ENCODE measurements at regions not wholly inside any gene's neighbourhood (a gene's known extent, or its start where the extent isn't known, plus 50 kb on each side); places are given as distances from the start of the nearest gene placed in this dataset.
A peak's percentile ranks its signal among the peaks of the same experiment; 100 is the strongest.

- H3K27ac ChIP-seq (replicated peaks; ENCODE audit: low read length): no peak overlapping the region
Measured at GRCh38 chr13:34578917-34579316, 363.2 kb upstream of the NBEA start.

GRCh38 chr13:34583181-34583580 lies 358.9 kb upstream of the NBEA start:
- no peaks in the 10 kb centered on the region for H3K36me3 ChIP-seq (replicated peaks in 1 of 2; ENCODE audit: control insufficient read depth in 2 of 2, insufficient read depth in 2 of 2, low read length in 2 of 2)
- H2BK120ac ChIP-seq (ENCODE audit: low read depth, low read length): no peak overlapping the region
- H3K4me2 ChIP-seq (ENCODE audit: insufficient read depth, low read length, poor library complexity, severe bottlenecking): no peak overlapping the region
- no peak overlapping the region for H3K23ac ChIP-seq (ENCODE audit: low read depth, low read length, poor library complexity)
- H3K9ac ChIP-seq (ENCODE audit: low read depth, low read length, poor library complexity): no peak overlapping the region
- no peak overlapping the region for H2AK5ac ChIP-seq (ENCODE audit: low read depth, low read length)
- H3K27ac ChIP-seq (replicated peaks; ENCODE audit: low read length): no peak overlapping the region
- no peak overlapping the region for H2AFZ ChIP-seq (ENCODE audit: low read length)
- H2BK15ac ChIP-seq (ENCODE audit: low read length): no peak overlapping the region
- no peaks in the 10 kb centered on the region for H3K4me1 ChIP-seq (ENCODE audit: control insufficient read depth in 2 of 2, insufficient read depth in 1 of 2, low read depth in 1 of 2, low read length in 2 of 2)
- no peaks in the 10 kb centered on the region for H3K27me3 ChIP-seq (ENCODE audit: control insufficient read depth in 3 of 3, insufficient read depth in 3 of 3, low read depth in 1 of 3, low read length in 3 of 3)
- H3K79me1 ChIP-seq (ENCODE audit: low read depth, low read length): no peaks in the 10 kb centered on the region
- H4K91ac ChIP-seq (ENCODE audit: low read depth, low read length, poor library complexity): no peak overlapping the region
- H2BK12ac ChIP-seq (ENCODE audit: low read length): no peak overlapping the region
- H3K4me3 ChIP-seq (ENCODE audit: low read length in 2 of 2): no peak overlapping the region
- H2BK5ac ChIP-seq (ENCODE audit: low read length): no peak overlapping the region
- no peaks in the 10 kb centered on the region for H3K9me3 ChIP-seq (replicated peaks in 1 of 2; ENCODE audit: control insufficient read depth in 2 of 2, insufficient read depth in 1 of 2, low read depth in 1 of 2, low read length in 2 of 2)
- no peak for DNase-seq (ENCODE audit: low spot score)
- WGBS, 2 donors (ENCODE audit: extremely low coverage in 2 of 2, insufficient read length in 2 of 2, insufficient replicate concordance in 1 of 2): no CpG with 5 or more reads among the region's 1 CpG
- no peak overlapping the region for H4K8ac ChIP-seq (ENCODE audit: low read depth, low read length)
- H3K18ac ChIP-seq (ENCODE audit: low read length): no peak overlapping the region
- H3K14ac ChIP-seq (ENCODE audit: low read length): no peak overlapping the region
- H3K4ac ChIP-seq (ENCODE audit: low read length): no peak overlapping the region

More at GRCh38 chr13:34578917-34579316, 363.2 kb upstream of the NBEA start:
- H3K36me3 ChIP-seq (replicated peaks in 1 of 2; ENCODE audit: control insufficient read depth in 2 of 2, insufficient read depth in 2 of 2, low read length in 2 of 2): no peaks in the 10 kb centered on the region
- no peak overlapping the region for H3K4me2 ChIP-seq (ENCODE audit: insufficient read depth, low read length, poor library complexity, severe bottlenecking)
- no peak overlapping the region for H2AFZ ChIP-seq (ENCODE audit: low read length)
- no peak overlapping the region for H4K91ac ChIP-seq (ENCODE audit: low read depth, low read length, poor library complexity)
- no peak overlapping the region for H2AK5ac ChIP-seq (ENCODE audit: low read depth, low read length)
- H4K8ac ChIP-seq (ENCODE audit: low read depth, low read length): no peak overlapping the region
- H2BK15ac ChIP-seq (ENCODE audit: low read length): no peak overlapping the region
- no peak overlapping the region for H3K14ac ChIP-seq (ENCODE audit: low read length)
- no peak overlapping the region for H3K9ac ChIP-seq (ENCODE audit: low read depth, low read length, poor library complexity)
- H3K9me3 ChIP-seq (replicated peaks in 1 of 2; ENCODE audit: control insufficient read depth in 2 of 2, insufficient read depth in 1 of 2, low read depth in 1 of 2, low read length in 2 of 2): no peaks in the 10 kb centered on the region
- no peaks in the 10 kb centered on the region for H3K79me1 ChIP-seq (ENCODE audit: low read depth, low read length)
- no peak for DNase-seq (ENCODE audit: low spot score)
- H2BK120ac ChIP-seq (ENCODE audit: low read depth, low read length): no peak overlapping the region
- H3K4ac ChIP-seq (ENCODE audit: low read length): no peak overlapping the region
- no peak overlapping the region for H2BK5ac ChIP-seq (ENCODE audit: low read length)
- H3K23ac ChIP-seq (ENCODE audit: low read depth, low read length, poor library complexity): no peak overlapping the region
- H3K18ac ChIP-seq (ENCODE audit: low read length): no peak overlapping the region
- H3K27me3 ChIP-seq (ENCODE audit: control insufficient read depth in 3 of 3, insufficient read depth in 3 of 3, low read depth in 1 of 3, low read length in 3 of 3): no peaks in the 10 kb centered on the region
- H3K4me3 ChIP-seq (ENCODE audit: low read length in 2 of 2): no peak overlapping the region
- H2BK12ac ChIP-seq (ENCODE audit: low read length): no peak overlapping the region
- no peaks in the 10 kb centered on the region for H3K4me1 ChIP-seq (ENCODE audit: control insufficient read depth in 2 of 2, insufficient read depth in 1 of 2, low read depth in 1 of 2, low read length in 2 of 2)

GRCh38 chr13:34587576-34587975 lies 354.5 kb upstream of the NBEA start:
- H4K8ac ChIP-seq (ENCODE audit: low read depth, low read length): no peak overlapping the region
- no peaks in the 10 kb centered on the region for H3K9me3 ChIP-seq (replicated peaks in 1 of 2; ENCODE audit: control insufficient read depth in 2 of 2, insufficient read depth in 1 of 2, low read depth in 1 of 2, low read length in 2 of 2)
- no peak overlapping the region for H3K23ac ChIP-seq (ENCODE audit: low read depth, low read length, poor library complexity)
- no peak overlapping the region for H3K14ac ChIP-seq (ENCODE audit: low read length)
- H3K18ac ChIP-seq (ENCODE audit: low read length): peak overlapping the region; percentile 79
- H4K91ac ChIP-seq (ENCODE audit: low read depth, low read length, poor library complexity): no peak overlapping the region
- no CpG with 5 or more reads among the region's 3 CpGs for WGBS, 2 donors (ENCODE audit: extremely low coverage in 2 of 2, insufficient read length in 2 of 2, insufficient replicate concordance in 1 of 2)
- H3K4ac ChIP-seq (ENCODE audit: low read length): peak overlapping the region; percentile 53
- H2BK15ac ChIP-seq (ENCODE audit: low read length): no peak overlapping the region
- H3K27me3 ChIP-seq (ENCODE audit: control insufficient read depth in 3 of 3, insufficient read depth in 3 of 3, low read depth in 1 of 3, low read length in 3 of 3): no peaks in the 10 kb centered on the region
- H3K27ac ChIP-seq (replicated peaks; ENCODE audit: low read length): no peak overlapping the region
- H2BK5ac ChIP-seq (ENCODE audit: low read length): no peak overlapping the region
- peaks cover 0 to 4% of the 10 kb centered on the region in 2 donors for H3K4me1 ChIP-seq (ENCODE audit: control insufficient read depth in 2 of 2, insufficient read depth in 1 of 2, low read depth in 1 of 2, low read length in 2 of 2)
- DNase-seq (ENCODE audit: low spot score): no peak
- H3K36me3 ChIP-seq (replicated peaks in 1 of 2; ENCODE audit: control insufficient read depth in 2 of 2, insufficient read depth in 2 of 2, low read length in 2 of 2): no peaks in the 10 kb centered on the region
- H2AK5ac ChIP-seq (ENCODE audit: low read depth, low read length): no peak overlapping the region
- no peak overlapping the region for H2AFZ ChIP-seq (ENCODE audit: low read length)
- H3K4me3 ChIP-seq (ENCODE audit: low read length in 2 of 2): no peak overlapping the region
- H3K9ac ChIP-seq (ENCODE audit: low read depth, low read length, poor library complexity): no peak overlapping the region
- no peaks in the 10 kb centered on the region for H3K79me1 ChIP-seq (ENCODE audit: low read depth, low read length)
- no peak overlapping the region for H3K4me2 ChIP-seq (ENCODE audit: insufficient read depth, low read length, poor library complexity, severe bottlenecking)
- no peak overlapping the region for H2BK120ac ChIP-seq (ENCODE audit: low read depth, low read length)
- no peak overlapping the region for H2BK12ac ChIP-seq (ENCODE audit: low read length)

GRCh38 chr13:34588362-34588761 lies 353.7 kb upstream of the NBEA start:
- H3K18ac ChIP-seq (ENCODE audit: low read length): no peak overlapping the region
- no peak overlapping the region for H4K8ac ChIP-seq (ENCODE audit: low read depth, low read length)
- no peak overlapping the region for H2BK5ac ChIP-seq (ENCODE audit: low read length)
- no peak overlapping the region for H3K23ac ChIP-seq (ENCODE audit: low read depth, low read length, poor library complexity)
- WGBS, 2 donors (ENCODE audit: extremely low coverage in 2 of 2, insufficient read length in 2 of 2, insufficient replicate concordance in 1 of 2): no CpG with 5 or more reads among the region's 7 CpGs
- H2BK15ac ChIP-seq (ENCODE audit: low read length): no peak overlapping the region
- H3K27ac ChIP-seq (replicated peaks; ENCODE audit: low read length): no peak overlapping the region
- H3K79me1 ChIP-seq (ENCODE audit: low read depth, low read length): no peaks in the 10 kb centered on the region
- H3K4ac ChIP-seq (ENCODE audit: low read length): no peak overlapping the region
- H2BK12ac ChIP-seq (ENCODE audit: low read length): no peak overlapping the region
- H3K9ac ChIP-seq (ENCODE audit: low read depth, low read length, poor library complexity): no peak overlapping the region
- H3K14ac ChIP-seq (ENCODE audit: low read length): no peak overlapping the region
- H4K91ac ChIP-seq (ENCODE audit: low read depth, low read length, poor library complexity): no peak overlapping the region
- no peak overlapping the region for H2AK5ac ChIP-seq (ENCODE audit: low read depth, low read length)
- H3K27me3 ChIP-seq (ENCODE audit: control insufficient read depth in 3 of 3, insufficient read depth in 3 of 3, low read depth in 1 of 3, low read length in 3 of 3): no peaks in the 10 kb centered on the region
- no peaks in the 10 kb centered on the region for H3K36me3 ChIP-seq (replicated peaks in 1 of 2; ENCODE audit: control insufficient read depth in 2 of 2, insufficient read depth in 2 of 2, low read length in 2 of 2)
- H3K9me3 ChIP-seq (replicated peaks in 1 of 2; ENCODE audit: control insufficient read depth in 2 of 2, insufficient read depth in 1 of 2, low read depth in 1 of 2, low read length in 2 of 2): no peaks in the 10 kb centered on the region
- no peak for DNase-seq (ENCODE audit: low spot score)
- H3K4me1 ChIP-seq (ENCODE audit: control insufficient read depth in 2 of 2, insufficient read depth in 1 of 2, low read depth in 1 of 2, low read length in 2 of 2): peaks cover 0 to 4% of the 10 kb centered on the region in 2 donors
- H3K4me2 ChIP-seq (ENCODE audit: insufficient read depth, low read length, poor library complexity, severe bottlenecking): no peak overlapping the region
- no peak overlapping the region for H3K4me3 ChIP-seq (ENCODE audit: low read length in 2 of 2)
- no peak overlapping the region for H2AFZ ChIP-seq (ENCODE audit: low read length)
- no peak overlapping the region for H2BK120ac ChIP-seq (ENCODE audit: low read depth, low read length)

Data from neuronal stem cell (in vitro differentiated cells).